Stimulated activated CD4-positive, alpha-beta T cell treated with anti-CD3 and anti-CD28 coated beads, Interleukin-15, amount 100 ng/mL, for 1 hour (primary cell): ENCODE measurements at regions not wholly inside any gene's neighbourhood (a gene's known extent, or its start where the extent isn't known, plus 50 kb on each side); places are given as distances from the start of the nearest gene placed in this dataset.
"Not testable (repeated sequence)": the region's sequence is repeated elsewhere in the genome, so short reads cannot be mapped to it uniquely, and the experiment has no call there.

Source experiments
- DNase-seq, 2 donors: peaks; one replicate each; pipeline ENCODE4 v3.0.0-alpha.2; 2020; ENCODE audit warnings: low read depth in 1 of 2, low spot score in 1 of 2

GRCh38 chr6:9834233-9834632 lies 580.6 kb downstream of the TFAP2A start:
- DNase-seq, result no peak

DNA sequence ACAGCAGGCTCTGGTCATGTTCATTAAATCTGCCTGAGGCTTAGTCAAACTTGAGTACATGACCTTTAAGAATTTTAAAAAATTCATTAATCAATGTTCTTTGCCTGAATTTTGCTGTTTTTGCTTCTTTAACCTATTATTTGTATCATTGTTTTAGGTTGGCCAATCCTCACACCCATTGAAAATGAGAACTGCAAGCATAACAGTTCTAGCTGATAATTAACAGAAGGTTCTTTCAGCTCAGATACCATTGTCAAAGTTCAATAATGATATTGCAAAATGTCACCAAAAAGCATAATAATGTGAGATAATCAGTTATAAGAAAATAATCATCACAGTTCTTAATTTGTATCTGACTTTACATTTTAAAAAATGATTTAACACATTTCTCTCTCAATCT lies 583.1 kb downstream of the TFAP2A start:
- no peak for DNase-seq

DNA sequence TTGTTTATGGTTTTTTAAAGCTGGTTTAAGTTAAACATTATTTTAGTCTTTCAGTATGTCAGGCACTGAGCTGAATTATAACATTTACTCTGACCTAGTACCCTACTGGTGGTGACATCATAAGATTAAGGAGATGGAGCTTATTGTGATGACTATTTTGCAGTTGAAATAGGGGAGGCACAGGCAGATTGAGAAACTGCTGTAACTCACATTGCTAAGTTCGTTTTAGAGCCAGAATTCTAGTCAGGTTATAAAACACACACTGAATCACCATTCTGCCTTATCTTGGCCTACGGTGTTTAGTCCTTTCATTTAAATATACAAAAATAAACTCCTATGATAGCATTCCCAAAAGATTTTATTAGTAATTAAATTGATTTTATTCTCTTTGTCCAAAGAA lies 584.1 kb downstream of the TFAP2A start:
- DNase-seq, result no peak

DNA sequence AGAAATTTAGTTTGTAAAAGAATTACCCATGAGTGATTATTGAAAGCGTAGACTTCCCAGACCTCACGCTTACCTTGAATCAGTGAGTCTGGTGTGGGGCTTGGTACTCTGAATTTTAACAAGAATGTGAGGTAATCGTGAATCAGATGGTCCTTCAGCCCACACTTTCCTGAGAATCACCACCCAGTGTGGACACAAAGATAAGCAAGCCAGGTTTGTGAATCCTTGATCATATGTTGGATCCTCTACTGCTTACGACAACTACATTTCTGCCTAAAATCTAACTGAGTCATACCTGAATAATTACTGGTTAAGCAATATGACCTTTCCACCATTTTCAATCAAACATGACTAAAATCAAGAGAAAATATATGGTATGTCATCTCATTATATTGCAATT lies 589.3 kb downstream of the TFAP2A start:
- DNase-seq, result no peak

- DNase-seq, result not testable (repeated sequence)
These were observed 604.1 kb downstream of the TFAP2A start for GRCh38 chr6:9810727-9811126.

DNA sequence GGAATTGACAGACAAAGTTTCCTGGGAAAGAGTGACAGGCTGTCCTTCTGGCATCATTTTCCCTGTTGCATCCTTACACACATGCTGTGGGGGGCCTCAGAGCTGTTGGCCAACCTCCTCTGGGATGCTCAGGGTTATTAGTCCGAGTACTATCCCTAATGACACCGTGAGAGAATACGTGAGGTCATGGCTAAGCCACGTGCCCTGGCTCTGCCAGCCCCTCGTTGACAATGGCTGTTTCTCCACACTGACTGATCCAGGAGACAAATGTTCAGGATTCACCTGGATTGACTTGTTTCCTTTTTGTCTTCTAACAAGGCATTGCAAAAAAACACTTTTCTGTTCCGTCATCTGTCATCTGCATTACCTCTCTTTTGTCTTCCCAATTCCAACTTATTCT lies 604.6 kb downstream of the TFAP2A start:
- DNase-seq, result no peak

DNA sequence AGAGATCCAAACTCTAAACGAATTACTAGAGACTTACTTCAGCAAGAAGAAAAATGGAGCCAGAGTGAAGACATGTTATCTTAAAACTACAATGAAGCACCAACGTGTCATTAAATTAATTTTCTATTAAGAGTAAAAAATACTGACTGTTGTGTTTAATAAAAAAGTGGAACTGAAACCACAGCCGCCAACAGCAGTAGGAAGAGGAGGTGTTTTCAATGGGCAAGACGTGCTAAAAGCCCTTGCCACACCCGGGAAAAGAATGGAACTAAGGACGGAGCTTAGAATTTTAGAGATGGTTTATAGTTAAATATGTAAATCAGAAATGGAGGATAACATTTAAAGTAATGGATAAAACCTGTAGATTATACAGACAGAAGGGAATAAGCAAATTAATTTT lies 608.7 kb downstream of the TFAP2A start:
- no peak for DNase-seq

DNA sequence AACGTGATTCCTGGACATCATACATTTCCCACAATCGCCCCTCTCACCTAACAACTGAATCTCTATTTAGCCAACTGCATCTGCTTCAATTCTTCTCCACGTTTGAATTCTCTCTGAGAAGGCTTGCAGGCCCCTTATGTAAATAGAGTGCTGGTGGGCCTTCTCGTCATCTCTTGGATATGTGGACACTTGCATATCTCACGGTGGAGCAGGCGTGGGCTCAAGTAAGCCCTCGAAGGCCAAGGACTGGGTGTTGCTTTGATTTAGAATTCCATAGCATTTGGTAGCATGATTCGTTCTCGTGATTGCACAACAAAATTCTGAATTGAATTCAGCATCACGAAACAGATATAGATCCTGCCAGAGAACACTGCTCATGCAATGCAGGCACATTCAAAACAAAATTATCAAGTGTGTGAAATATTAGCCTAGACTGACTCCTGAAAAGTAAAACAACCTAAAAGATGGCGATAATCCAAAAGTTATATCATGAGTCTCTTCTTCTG lies 613.6 kb downstream of the TFAP2A start:
- DNase-seq, result no peak

- no peak for DNase-seq
These were observed 615.3 kb downstream of the TFAP2A start for GRCh38 chr6:9799582-9799981.

GRCh38 chr6:9796827-9797226 lies 618.0 kb downstream of the TFAP2A start:
- DNase-seq, result no peak

DNA sequence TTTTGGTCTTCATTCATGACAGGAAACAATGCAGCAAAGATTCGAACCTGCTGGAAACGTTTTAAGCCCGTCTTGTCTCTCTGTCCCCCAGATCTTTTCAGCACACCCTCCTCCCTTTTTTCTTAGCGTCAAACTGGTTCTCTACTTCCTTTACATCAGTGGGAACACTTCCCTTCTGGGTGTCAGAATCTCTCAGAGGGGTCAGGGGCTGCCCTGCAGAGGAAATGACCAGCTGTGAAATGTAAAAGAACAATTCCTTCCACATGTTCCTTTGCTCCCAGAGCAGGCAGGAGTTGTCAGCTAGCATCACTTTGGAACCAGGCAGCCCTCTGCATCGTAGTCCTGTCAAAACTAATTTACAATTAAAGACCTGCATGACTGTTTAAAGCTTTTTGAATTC lies 619.0 kb downstream of the TFAP2A start:
- DNase-seq, result no peak

- no peak for DNase-seq
These were observed 625.7 kb downstream of the TFAP2A start for GRCh38 chr6:9789201-9789600.

DNA sequence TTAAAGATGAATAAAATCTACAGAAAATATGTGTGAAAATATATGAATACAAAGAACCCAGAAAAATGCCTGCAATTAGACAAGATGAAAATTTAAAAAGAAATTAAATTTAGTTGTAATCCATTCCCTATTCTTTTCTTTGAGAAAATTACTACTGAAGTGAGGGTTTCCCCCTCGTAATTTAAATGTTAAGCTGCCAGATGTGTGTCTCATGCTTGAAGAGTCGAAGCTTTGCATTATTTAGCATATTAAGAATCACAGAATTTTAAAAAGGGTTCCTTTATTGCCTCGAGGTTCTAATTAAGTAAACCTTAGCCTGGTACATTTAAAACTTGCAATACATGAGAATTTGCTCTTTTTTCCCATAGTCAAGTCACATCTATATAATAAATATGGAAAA lies 630.1 kb downstream of the TFAP2A start:
- no peak for DNase-seq

DNA sequence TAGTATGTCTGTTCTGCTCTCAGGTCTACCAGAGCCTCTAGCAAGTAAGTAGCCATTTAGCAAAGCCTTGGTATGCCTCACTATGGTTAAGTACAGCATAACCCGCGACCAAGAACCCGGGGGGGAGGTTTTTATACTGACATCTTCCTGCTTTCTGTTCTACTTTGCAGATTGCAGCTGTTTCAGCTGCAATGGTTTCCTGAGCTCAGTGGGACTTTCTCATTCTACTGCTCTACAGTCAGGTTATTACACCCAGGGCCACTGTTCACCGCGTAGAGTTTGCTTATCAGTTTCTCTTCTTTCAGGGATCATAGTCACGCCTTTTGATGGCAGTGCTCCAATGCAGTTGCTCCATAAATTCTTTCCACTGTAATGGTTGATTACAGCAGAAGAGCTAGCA lies 631.3 kb downstream of the TFAP2A start:
- no peak for DNase-seq

DNA sequence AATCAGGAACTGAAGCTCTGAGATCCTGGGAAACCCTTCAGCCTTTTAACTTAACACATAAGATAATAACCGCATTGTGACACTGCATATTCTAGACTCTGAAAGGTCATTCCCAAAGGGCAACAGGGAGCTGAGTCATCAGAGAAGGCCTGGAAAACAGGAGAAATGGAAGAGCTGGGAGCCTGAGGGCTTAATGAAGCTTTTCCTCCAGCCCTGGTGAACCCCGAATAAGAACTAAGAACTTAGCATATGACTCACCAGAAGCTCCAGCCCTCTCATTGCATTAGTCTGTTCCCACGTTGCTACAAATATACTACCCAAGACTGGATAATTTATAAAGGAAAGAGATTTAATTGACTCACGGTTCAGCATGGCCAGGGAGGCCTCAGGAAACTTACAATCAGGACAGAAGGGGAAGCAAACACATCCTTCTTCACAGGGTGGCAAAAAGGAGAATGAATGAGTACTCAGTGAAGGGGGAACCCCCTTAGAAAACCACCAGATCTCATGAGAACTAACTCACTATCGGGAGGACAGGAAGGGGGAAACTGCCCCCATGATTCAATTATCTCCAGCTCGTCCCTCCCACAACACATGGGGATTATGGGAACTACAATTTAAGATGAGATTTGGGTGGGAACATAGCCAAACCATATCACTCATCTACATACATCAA lies 648.5 kb downstream of the TFAP2A start:
- DNase-seq, result no peak

DNA sequence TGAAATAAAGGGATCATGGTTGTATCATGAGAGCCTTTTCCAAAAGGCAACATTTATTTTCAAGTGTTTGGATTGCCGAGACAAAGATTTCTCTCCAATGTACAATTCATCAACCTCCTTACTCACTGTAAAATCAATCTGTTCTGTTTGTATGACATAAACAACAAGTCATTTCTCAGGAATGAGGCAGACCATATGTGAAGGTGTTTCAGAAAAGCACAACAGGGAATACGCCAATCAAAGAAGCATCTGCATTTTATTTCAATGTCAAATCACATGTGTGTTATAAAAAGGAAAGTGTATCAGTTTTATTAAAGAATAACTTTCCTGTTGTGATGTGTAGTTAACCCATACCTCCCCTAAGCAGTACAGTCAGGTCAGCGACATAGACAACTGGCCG lies 653.7 kb downstream of the TFAP2A start:
- DNase-seq, result no peak

- DNase-seq, result no peak
These were observed 660.4 kb downstream of the TFAP2A start for GRCh38 chr6:9754515-9754914.

DNA sequence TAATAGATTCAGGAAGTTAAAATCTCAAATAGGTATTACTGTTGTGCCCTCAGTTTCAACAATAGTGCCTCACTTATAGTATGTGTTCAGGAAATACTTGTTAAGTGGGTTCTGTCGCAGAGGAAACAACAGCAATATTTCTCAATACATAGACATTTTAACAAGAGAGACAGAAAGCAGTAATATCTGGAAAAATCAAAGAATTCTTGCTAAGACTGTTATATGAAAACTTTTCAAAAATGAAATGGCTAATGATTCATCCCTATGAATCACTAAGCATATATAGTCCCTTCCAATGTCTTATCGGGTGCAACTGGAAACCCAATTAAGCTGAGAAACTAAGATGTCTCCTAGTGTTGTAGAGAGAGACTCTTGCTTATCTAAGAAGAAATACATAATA lies 668.9 kb downstream of the TFAP2A start:
- no peak for DNase-seq

GRCh38 chr6:9745476-9745875 lies 669.4 kb downstream of the TFAP2A start:
- DNase-seq, result no peak

DNA sequence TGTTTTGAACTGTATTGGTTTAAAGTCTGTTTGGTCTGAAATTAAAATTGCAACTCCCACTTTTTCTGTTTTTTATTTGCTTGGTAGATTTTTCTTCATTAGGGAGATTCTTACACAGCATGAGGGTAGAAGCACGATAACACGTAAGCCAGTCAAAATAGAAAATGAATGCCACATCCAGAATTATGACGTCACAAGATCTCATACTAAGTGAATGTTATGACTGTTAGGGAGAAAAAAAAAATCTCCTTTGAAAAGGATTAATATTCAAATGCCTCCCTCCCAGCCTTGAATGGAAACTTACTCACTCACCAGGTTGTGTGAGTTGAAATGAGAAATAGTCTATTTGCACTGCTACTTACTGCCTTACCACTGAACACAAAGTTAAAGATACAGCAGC lies 670.8 kb downstream of the TFAP2A start:
- no peak for DNase-seq

DNA sequence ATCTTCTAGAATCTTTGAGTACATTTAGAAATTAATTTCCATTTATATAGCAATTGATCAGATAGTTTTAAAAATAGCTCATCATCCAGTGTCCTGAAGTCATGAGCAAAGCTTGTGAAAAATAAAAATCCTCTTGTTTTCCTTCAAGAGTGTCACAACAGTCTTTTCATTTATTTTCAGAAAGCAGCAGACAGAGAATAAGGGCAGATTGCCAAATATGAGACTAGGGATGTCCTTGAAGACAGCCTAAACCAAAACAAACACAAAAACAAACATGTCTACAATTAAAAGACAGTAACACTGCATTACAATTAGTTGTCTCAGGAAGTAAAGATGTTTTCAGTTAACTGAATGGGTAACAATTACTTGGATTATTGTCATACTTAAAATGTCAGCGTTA lies 682.8 kb downstream of the TFAP2A start:
- DNase-seq, result no peak

GRCh38 chr6:9725776-9726175 lies 689.1 kb downstream of the TFAP2A start:
- not testable (repeated sequence) for DNase-seq

- no peak for DNase-seq
These were observed 697.3 kb downstream of the TFAP2A start for GRCh38 chr6:9717568-9717967.
